Keratinocyte (primary cell): ENCODE measurements at regions not wholly inside any gene's neighbourhood (a gene's known extent, or its start where the extent isn't known, plus 50 kb on each side); places are given as distances from the start of the nearest gene placed in this dataset.

Experiments used
- DNase-seq: peaks from one replicate; pipeline ENCODE4 v3.0.0-alpha.2; 2011; ENCODE audit warnings: low read depth, missing footprints, low spot score
- FAIRE-seq: peaks from 2 replicates; lab custom pipeline; 2011; peaks lifted over from hg19 to GRCh38; lab: Jason Lieb, UNC
- H2AFZ ChIP-seq: 2 replicates; pipeline ENCODE4 v1.6.0; 2012; ENCODE audit warnings: low read length, control low read depth, inconsistent platforms; ENCODE audit not compliant: control insufficient read depth
- H3K27ac ChIP-seq: 2 replicates; pipeline ENCODE4 v1.5.1; 2011; ENCODE audit warnings: low read length; ENCODE audit not compliant: control insufficient read depth, insufficient read depth
- H3K27me3 ChIP-seq: 3 replicates; pipeline ENCODE4 v1.6.0; 2011; ENCODE audit warnings: low read length; ENCODE audit not compliant: control insufficient read depth, insufficient read depth; ENCODE audit errors: extremely low read depth
- H3K36me3 ChIP-seq, 2 experiments: 2 replicates in 1 of 2; 3 replicates in 1 of 2; pipeline ENCODE4 v1.5.1; 2011; ENCODE audit warnings: low read length in 2 of 2, mild to moderate bottlenecking in 1 of 2; ENCODE audit not compliant: control insufficient read depth in 2 of 2, insufficient read depth in 2 of 2; ENCODE audit errors: extremely low read depth in 1 of 2
- H3K4me1 ChIP-seq: 3 replicates; pipeline ENCODE4 v1.5.1; 2011; ENCODE audit warnings: low read length; ENCODE audit not compliant: control insufficient read depth, insufficient read depth; ENCODE audit errors: extremely low read depth
- H3K4me2 ChIP-seq: 3 replicates; pipeline ENCODE4 v1.6.0; 2011; ENCODE audit warnings: low read depth, low read length; ENCODE audit not compliant: control insufficient read depth, insufficient read depth; ENCODE audit errors: extremely low read depth
- H3K4me3 ChIP-seq, 3 experiments: fragments of 200-600 bp in 1 of 3; sonication (generic) in 1 of 3; 2 replicates in 2 of 3; 3 replicates in 1 of 3; pipeline ENCODE4 v1.5.1; 2011 to 2016; ENCODE audit warnings: low read length in 3 of 3, mild to moderate bottlenecking in 3 of 3, control low read depth in 2 of 3, inconsistent platforms in 1 of 3, low read depth in 1 of 3, mixed read lengths in 1 of 3, mixed run types in 1 of 3, moderate library complexity in 1 of 3; ENCODE audit not compliant: control insufficient read depth in 2 of 3, insufficient read depth in 2 of 3; ENCODE audit errors: extremely low read depth in 1 of 3
- H3K79me2 ChIP-seq: 2 replicates; pipeline ENCODE4 v1.6.0; 2012; ENCODE audit warnings: low read length; ENCODE audit not compliant: control insufficient read depth, insufficient read depth
- H3K9ac ChIP-seq: 3 replicates; pipeline ENCODE4 v1.6.0; 2011; ENCODE audit warnings: low read length; ENCODE audit not compliant: control insufficient read depth, insufficient read depth; ENCODE audit errors: extremely low read depth
- H3K9me1 ChIP-seq: 3 replicates; pipeline ENCODE4 v1.6.0; 2011; ENCODE audit warnings: low read length; ENCODE audit not compliant: control insufficient read depth, insufficient read depth; ENCODE audit errors: extremely low read depth
- H3K9me3 ChIP-seq: 2 replicates; pipeline ENCODE4 v1.5.1; 2012; ENCODE audit warnings: low read depth, low read length; ENCODE audit not compliant: control insufficient read depth
- H4K20me1 ChIP-seq: 3 replicates; pipeline ENCODE4 v1.6.0; 2011; ENCODE audit warnings: low read length; ENCODE audit not compliant: control insufficient read depth, insufficient read depth; ENCODE audit errors: extremely low read depth
- EZH2 ChIP-seq: IDR thresholded peaks from one replicate; pipeline ENCODE4 v1.6.1; 2012; ENCODE audit warnings: inconsistent platforms, mild to moderate bottlenecking, low read length, moderate library complexity
- dilution Hi-C: fragments of 300-500 bp; cut with MboI; formaldehyde crosslinking; loops from one replicate; pipeline ENCODE4 v1.7.0; 2020; ENCODE audit warnings: low sequenced_read_pairs; ENCODE audit not compliant: extremely low pct_ligation_motif_present
- TF ChIP-seq, protein P1 (sequence below), 3 experiments: IDR thresholded peaks in 1 of 3; conservative IDR thresholded peaks in 1 of 3; optimal IDR thresholded peaks in 1 of 3; 2 replicates in 2 of 3; 3 replicates in 1 of 3; pipeline versions ENCODE3 to v1.5.1; 2011; ENCODE audit warnings: low read length in 3 of 3, mild to moderate bottlenecking in 3 of 3, moderate library complexity in 2 of 3, control low read depth in 1 of 3, inconsistent platforms in 1 of 3; ENCODE audit not compliant: insufficient read depth in 2 of 3; ENCODE audit errors: extremely low read depth in 1 of 3

DNA sequence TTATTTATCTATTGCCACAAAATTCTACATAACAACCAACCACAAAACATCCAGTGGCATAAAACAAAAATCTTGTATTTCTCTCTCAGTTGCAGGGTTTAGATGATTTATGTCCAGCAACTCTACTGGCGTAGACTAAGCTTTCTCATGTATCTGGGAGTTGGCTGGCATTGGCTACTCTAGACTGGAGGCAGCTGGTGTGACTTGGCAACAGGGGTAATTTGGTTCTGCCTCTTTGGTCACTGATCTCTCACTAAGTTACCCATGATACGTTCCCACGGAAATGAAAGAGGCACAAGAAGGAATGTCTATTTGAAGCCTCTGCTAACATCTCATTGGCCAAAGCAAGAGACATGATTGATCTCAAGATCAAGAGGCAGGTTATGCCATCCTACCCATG, 144.0 kb downstream of the HS3ST3B1 start:
- H3K79me2 ChIP-seq, result no peaks in the 10 kb centered on the region
- no peaks in the 10 kb centered on the region for H3K9me3 ChIP-seq
- dilution Hi-C loops, result no loop called here
- no peaks in the 10 kb centered on the region for H4K20me1 ChIP-seq
- DNase-seq (no peak), FAIRE-seq (no peak)
- no peak overlapping the region for H3K4me3 ChIP-seq
- H3K4me1 ChIP-seq, result no peaks in the 10 kb centered on the region
- H3K9me1 ChIP-seq, result no peaks in the 10 kb centered on the region
- no peak overlapping the region for H3K9ac ChIP-seq
- H3K27me3 ChIP-seq, result no peaks in the 10 kb centered on the region
- no peak overlapping the region for H3K27ac ChIP-seq
- H3K4me2 ChIP-seq, result no peak overlapping the region
- TF ChIP-seq, protein P1, sequence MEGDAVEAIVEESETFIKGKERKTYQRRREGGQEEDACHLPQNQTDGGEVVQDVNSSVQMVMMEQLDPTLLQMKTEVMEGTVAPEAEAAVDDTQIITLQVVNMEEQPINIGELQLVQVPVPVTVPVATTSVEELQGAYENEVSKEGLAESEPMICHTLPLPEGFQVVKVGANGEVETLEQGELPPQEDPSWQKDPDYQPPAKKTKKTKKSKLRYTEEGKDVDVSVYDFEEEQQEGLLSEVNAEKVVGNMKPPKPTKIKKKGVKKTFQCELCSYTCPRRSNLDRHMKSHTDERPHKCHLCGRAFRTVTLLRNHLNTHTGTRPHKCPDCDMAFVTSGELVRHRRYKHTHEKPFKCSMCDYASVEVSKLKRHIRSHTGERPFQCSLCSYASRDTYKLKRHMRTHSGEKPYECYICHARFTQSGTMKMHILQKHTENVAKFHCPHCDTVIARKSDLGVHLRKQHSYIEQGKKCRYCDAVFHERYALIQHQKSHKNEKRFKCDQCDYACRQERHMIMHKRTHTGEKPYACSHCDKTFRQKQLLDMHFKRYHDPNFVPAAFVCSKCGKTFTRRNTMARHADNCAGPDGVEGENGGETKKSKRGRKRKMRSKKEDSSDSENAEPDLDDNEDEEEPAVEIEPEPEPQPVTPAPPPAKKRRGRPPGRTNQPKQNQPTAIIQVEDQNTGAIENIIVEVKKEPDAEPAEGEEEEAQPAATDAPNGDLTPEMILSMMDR (optimal IDR thresholded peaks at IDR 0.05 in 1 of 3, IDR thresholded peaks at IDR 0.05 in 1 of 3, conservative IDR thresholded peaks at IDR 0.05 in 1 of 3; ENCODE audit: extremely low read depth in 1 of 3, insufficient read depth in 2 of 3, low read length in 3 of 3), result no peak
- no peak for TF ChIP-seq EZH2
- H3K36me3 ChIP-seq, result no peaks in the 10 kb centered on the region
- no peak overlapping the region for H2AFZ ChIP-seq

DNA sequence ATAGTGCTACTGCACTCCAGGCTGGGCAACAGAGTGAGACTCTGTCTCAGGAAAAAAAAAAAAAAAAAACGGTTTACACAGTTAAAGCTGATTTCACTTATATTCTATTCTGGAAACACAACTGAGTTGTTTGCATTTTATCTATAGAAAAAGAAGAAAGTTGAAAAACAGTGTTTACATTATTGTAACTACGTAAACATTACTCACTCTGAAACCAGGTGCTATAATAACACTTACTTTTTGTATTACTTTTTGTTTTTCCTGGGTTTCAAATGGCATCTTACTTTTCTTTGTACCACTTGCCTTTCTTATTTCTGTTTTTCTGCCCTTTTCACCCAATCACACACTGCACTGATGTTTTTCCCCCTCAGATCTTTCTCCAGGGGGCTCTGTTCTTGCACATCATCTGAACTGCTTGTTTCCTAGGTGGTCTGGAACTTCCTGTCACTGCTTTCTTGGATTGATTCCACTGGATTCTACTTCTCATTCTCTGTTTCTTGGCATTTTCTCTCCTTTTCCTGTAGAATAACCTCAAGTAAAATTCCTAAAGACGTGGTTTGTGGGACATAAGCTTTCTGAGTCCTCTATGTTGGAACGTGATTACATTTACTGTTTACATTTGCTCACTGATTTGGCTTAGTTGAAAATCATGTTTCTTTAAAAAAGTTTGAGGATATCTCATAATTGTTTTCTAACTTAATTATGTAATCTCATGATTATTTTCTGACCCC, 142.1 kb downstream of the HS3ST3B1 start:
- no peak for DNase-seq
- no peak for FAIRE-seq
- Histone ChIP-seq H3K79me2 (no peaks in the 10 kb centered on the region), H3K27me3 (no peaks in the 10 kb centered on the region), H3K27ac (no peak overlapping the region), H4K20me1 (no peaks in the 10 kb centered on the region), H3K4me2 (no peak overlapping the region), H3K9me1 (no peaks in the 10 kb centered on the region), H2AFZ (no peak overlapping the region), H3K4me1 (no peaks in the 10 kb centered on the region), H3K9me3 (no peaks in the 10 kb centered on the region), H3K9ac (no peak overlapping the region), H3K4me3 (no peak overlapping the region), H3K36me3 (no peaks in the 10 kb centered on the region)
- dilution Hi-C loops, result no loop called here
- no peak for TF ChIP-seq EZH2
- TF ChIP-seq, protein P1 (optimal IDR thresholded peaks at IDR 0.05 in 1 of 3, IDR thresholded peaks at IDR 0.05 in 1 of 3, conservative IDR thresholded peaks at IDR 0.05 in 1 of 3; ENCODE audit: extremely low read depth in 1 of 3, insufficient read depth in 2 of 3, low read length in 3 of 3), result no peak
